ENCODE measurements at regions not wholly inside any gene's neighbourhood (a gene's known extent, or its start where the extent isn't known, plus 50 kb on each side); places are given as distances from the start of the nearest gene placed in this dataset.

DNA sequence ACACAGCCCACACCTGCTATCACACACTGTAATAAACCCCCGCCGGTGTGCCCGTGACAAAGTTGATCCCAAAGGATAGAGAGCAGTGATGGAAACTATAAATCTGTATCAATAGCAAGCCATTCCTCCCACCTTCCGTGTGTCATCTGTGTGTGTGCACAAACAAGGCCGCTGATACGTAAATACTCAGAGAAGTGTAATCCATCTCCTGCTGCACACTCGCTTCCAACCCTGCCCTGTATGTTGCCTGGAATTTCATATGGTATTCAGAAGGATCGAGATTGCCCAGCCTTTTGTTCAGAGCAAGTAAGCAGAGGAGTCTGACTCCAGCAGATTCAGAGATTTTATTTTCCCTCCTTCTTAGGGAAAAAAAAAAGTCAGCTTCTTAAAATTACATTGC lies 581.1 kb upstream of the ZFHX3 start:
- no peaks in the 10 kb centered on the region for H3K4me1 ChIP-seq (ENCODE audit: control insufficient read depth, low read length)
- H3K79me2 ChIP-seq (ENCODE audit: control insufficient read depth, low read length), result no peaks in the 10 kb centered on the region
- no peaks in the 10 kb centered on the region for H3K9me3 ChIP-seq (ENCODE audit: control insufficient read depth, insufficient read depth, low read length)
- H3K4me2 ChIP-seq (ENCODE audit: low read length), result no peak overlapping the region
- no peaks in the 10 kb centered on the region for H3F3A ChIP-seq (ENCODE audit: control insufficient read depth, insufficient read depth)
- H4K20me1 ChIP-seq (ENCODE audit: control insufficient read depth, insufficient read depth, low read depth, low read length), result no peaks in the 10 kb centered on the region
- TF ChIP-seq EZH2phosphoT487 (IDR thresholded peaks at IDR 0.05; ENCODE audit: borderline replicate concordance, low read length), result no peak
- TF ChIP-seq, protein P1, sequence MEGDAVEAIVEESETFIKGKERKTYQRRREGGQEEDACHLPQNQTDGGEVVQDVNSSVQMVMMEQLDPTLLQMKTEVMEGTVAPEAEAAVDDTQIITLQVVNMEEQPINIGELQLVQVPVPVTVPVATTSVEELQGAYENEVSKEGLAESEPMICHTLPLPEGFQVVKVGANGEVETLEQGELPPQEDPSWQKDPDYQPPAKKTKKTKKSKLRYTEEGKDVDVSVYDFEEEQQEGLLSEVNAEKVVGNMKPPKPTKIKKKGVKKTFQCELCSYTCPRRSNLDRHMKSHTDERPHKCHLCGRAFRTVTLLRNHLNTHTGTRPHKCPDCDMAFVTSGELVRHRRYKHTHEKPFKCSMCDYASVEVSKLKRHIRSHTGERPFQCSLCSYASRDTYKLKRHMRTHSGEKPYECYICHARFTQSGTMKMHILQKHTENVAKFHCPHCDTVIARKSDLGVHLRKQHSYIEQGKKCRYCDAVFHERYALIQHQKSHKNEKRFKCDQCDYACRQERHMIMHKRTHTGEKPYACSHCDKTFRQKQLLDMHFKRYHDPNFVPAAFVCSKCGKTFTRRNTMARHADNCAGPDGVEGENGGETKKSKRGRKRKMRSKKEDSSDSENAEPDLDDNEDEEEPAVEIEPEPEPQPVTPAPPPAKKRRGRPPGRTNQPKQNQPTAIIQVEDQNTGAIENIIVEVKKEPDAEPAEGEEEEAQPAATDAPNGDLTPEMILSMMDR (IDR thresholded peaks at IDR 0.05; ENCODE audit: low read depth, low read length, poor library complexity, severe bottlenecking), result no peak
- no peaks in the 10 kb centered on the region for H3K36me3 ChIP-seq (ENCODE audit: control insufficient read depth, low read length)
- H3K9me2 ChIP-seq (replicated peaks; ENCODE audit: control insufficient read depth, low read length), result no peaks in the 10 kb centered on the region
- H3K4me3 ChIP-seq (ENCODE audit: low read length), result no peak overlapping the region
- no peaks in the 10 kb centered on the region for H3K27me3 ChIP-seq (ENCODE audit: control insufficient read depth, low read length)
- H3K27ac ChIP-seq (ENCODE audit: low read depth, low read length), result no peak overlapping the region

DNA sequence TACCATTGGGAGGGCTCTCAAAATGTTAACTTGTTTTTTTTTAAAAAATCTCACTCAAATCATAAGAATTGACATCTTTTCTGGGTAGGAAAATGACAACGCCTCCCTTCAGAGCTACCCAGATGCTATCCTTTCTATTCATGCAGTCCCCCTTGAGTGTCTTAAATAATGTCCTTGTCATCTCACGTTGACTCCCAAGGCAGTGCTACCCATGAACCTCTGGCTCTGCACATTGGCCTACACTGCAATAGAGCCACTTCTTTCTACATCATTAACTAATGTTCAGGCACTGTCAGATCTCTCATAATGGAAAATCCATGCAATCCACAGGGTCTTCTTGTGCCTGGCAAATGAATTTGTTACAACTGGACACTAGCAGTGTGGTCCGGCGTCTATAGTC lies 569.8 kb upstream of the ZFHX3 start:
- H4K20me1 ChIP-seq (ENCODE audit: control insufficient read depth, insufficient read depth, low read depth, low read length), result no peaks in the 10 kb centered on the region
- TF ChIP-seq, protein P1 (IDR thresholded peaks at IDR 0.05; ENCODE audit: low read depth, low read length, poor library complexity, severe bottlenecking), result no peak
- no peak for TF ChIP-seq EZH2phosphoT487 (IDR thresholded peaks at IDR 0.05; ENCODE audit: borderline replicate concordance, low read length)
- no peak overlapping the region for H3K27ac ChIP-seq (ENCODE audit: low read depth, low read length)
- no peaks in the 10 kb centered on the region for H3K79me2 ChIP-seq (ENCODE audit: control insufficient read depth, low read length)
- no peak overlapping the region for H3K4me2 ChIP-seq (ENCODE audit: low read length)
- no peaks in the 10 kb centered on the region for H3K36me3 ChIP-seq (ENCODE audit: control insufficient read depth, low read length)
- no peaks in the 10 kb centered on the region for H3K9me3 ChIP-seq (ENCODE audit: control insufficient read depth, insufficient read depth, low read length)
- no peaks in the 10 kb centered on the region for H3K4me1 ChIP-seq (ENCODE audit: control insufficient read depth, low read length)
- H3K4me3 ChIP-seq (ENCODE audit: low read length), result no peak overlapping the region
- no peaks in the 10 kb centered on the region for H3K27me3 ChIP-seq (ENCODE audit: control insufficient read depth, low read length)
- H3K9me2 ChIP-seq (replicated peaks; ENCODE audit: control insufficient read depth, low read length), result no peaks in the 10 kb centered on the region
- no peaks in the 10 kb centered on the region for H3F3A ChIP-seq (ENCODE audit: control insufficient read depth, insufficient read depth)

DNA sequence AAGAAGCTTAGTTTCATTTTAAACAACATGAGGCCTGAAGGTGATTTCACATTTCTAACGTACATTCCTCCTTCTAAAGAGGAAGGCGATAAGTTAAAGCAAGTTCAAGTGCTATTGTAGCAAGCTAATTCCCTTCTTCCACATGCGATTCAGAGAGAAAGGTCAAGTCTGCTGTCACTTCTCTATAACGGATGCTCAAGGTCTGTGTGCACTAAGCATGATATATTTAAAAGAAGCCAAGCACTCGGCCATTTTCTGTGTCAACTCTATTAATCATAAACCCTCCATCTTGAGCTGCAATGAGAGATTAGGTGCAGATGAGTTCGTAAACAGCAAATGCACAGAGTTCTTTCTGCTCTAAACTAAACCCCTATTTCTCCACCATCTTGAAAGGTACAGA lies 568.8 kb upstream of the ZFHX3 start:
- H3K36me3 ChIP-seq (ENCODE audit: control insufficient read depth, low read length), result no peaks in the 10 kb centered on the region
- H4K20me1 ChIP-seq (ENCODE audit: control insufficient read depth, insufficient read depth, low read depth, low read length), result no peaks in the 10 kb centered on the region
- H3K4me3 ChIP-seq (ENCODE audit: low read length), result no peak overlapping the region
- no peaks in the 10 kb centered on the region for H3K27me3 ChIP-seq (ENCODE audit: control insufficient read depth, low read length)
- no peaks in the 10 kb centered on the region for H3K4me1 ChIP-seq (ENCODE audit: control insufficient read depth, low read length)
- H3K27ac ChIP-seq (ENCODE audit: low read depth, low read length), result no peak overlapping the region
- H3K4me2 ChIP-seq (ENCODE audit: low read length), result no peak overlapping the region
- H3K9me3 ChIP-seq (ENCODE audit: control insufficient read depth, insufficient read depth, low read length), result no peaks in the 10 kb centered on the region
- TF ChIP-seq EZH2phosphoT487 (IDR thresholded peaks at IDR 0.05; ENCODE audit: borderline replicate concordance, low read length), result no peak
- TF ChIP-seq, protein P1 (IDR thresholded peaks at IDR 0.05; ENCODE audit: low read depth, low read length, poor library complexity, severe bottlenecking), result no peak
- no peaks in the 10 kb centered on the region for H3K79me2 ChIP-seq (ENCODE audit: control insufficient read depth, low read length)
- no peaks in the 10 kb centered on the region for H3F3A ChIP-seq (ENCODE audit: control insufficient read depth, insufficient read depth)
- H3K9me2 ChIP-seq (replicated peaks; ENCODE audit: control insufficient read depth, low read length), result no peaks in the 10 kb centered on the region

Measured in DOHH2 (cell line).